HG03196 (cell line): ENCODE measurements at regions not wholly inside any gene's neighbourhood (a gene's known extent, or its start where the extent isn't known, plus 50 kb on each side); places are given as distances from the start of the nearest gene placed in this dataset.

Experiments
- ATAC-seq: cut with Tn5 transposase; IDR thresholded peaks from one replicate; pipeline ENCODE4 v1.9.1; 2021; ENCODE audit not compliant: unreplicated experiment

DNA sequence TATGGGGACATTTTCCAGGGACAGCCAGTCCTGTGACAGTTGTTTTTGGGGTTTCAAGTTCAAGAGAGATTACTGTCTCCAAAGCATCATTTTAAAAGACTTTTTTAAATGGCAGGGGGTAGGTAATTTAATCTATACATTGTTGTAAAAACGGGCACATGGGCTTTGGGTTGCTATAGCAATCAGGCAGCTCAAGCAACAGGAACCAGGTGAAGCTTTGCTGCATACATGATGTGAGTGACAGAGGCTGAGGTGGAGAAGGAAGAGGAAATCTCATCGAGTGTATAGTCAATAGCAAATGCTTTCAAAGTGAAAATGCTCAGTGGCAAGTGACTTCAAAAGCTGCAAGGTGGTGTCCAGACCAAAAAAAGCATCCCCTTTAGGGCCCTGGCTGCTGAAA, 277.4 kb upstream of the JAG1 start:
- ATAC-seq, result no peak

- no peak for ATAC-seq
Measured at GRCh38 chr20:10951904-10952303, 278.1 kb upstream of the JAG1 start.

DNA sequence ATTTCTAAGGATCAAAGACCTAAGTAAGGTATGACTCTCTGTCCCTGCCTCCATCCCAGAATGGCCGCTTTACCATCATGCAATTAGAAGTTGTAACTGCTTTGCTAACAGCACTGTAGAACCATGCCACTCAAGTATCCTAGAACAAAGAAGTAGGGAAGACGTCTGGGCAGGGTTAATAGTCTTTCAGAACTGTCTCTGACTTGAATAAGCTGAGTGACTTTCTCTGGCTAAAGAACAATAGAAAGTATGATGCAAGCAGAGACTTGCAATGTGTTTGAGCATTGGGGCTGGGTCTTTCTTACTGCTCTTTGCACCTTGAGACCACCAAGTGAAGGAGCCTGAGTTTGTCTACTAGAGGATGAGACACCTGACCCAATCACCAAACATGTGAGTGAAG, 279.6 kb upstream of the JAG1 start:
- ATAC-seq, result no peak

DNA sequence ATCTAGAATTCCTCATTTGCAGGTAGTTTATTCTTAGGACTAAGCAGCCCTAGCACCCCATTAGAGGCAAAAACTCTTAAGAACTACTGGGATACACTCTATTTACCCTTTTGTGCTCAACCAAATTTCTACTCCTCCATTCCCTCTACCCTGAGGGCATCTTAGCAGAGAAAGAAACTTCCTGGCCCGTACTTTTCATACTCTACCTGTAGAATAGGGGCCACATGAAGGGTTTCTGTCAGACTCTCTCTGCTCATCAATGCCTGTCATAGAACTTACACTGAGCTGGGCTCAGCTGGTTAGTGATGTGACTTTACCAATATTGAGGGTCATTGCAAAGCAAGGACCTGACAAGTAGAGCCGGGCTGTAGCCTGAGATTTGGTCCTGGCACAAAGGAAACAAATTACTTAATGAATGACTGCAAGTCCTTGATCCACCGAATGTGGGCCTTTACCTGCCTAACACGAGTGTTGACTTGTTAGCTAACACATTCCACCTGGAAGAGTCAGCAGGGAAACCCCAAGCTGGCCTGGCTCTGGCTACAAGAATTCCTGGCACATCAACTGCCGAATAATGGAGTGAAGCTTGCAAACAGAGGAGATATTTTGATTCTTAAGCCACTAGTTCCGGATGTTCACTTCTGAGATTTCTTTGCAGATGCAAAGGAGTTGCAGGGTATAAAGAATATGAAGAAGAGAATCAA, 280.5 kb upstream of the JAG1 start:
- ATAC-seq, result no peak

DNA sequence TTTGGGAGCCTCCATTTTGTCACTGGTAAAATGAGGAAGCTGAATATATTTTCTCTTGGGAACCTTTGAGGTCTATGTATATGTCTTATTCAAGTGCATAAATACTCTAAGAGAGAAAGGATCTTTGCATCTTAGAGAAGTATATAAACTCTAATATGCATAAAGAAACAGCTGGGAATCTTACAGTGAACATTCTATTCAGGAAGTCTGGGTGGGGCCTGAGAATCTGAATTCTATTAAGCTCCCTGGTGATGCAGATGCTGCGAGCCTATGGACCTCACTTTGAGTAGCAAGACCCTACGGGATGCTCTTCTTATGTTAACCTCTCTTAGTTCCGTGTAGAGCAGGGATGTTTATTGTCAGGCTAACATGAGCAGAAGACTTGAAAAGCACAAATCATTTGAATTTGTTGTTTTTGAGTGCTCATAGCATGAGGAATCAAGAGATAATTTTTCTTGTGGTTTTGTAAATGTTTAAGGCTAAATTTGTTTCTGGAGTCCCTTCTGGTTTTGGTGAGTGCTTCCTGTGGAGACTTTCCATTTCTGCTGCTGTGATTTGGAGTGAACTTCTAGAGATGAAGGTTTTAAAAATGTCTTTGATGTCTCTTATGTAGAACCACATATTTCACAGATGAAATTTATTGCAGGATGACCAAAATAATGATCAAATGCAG, 281.2 kb upstream of the JAG1 start:
- ATAC-seq, result no peak

- no peak for ATAC-seq
Measured at GRCh38 chr20:10958279-10958678, 284.5 kb upstream of the JAG1 start.

GRCh38 chr20:10960416-10960815, 286.6 kb upstream of the JAG1 start:
- no peak for ATAC-seq

- no peak for ATAC-seq
Measured at GRCh38 chr20:10961651-10962288, 288.0 kb upstream of the JAG1 start.

DNA sequence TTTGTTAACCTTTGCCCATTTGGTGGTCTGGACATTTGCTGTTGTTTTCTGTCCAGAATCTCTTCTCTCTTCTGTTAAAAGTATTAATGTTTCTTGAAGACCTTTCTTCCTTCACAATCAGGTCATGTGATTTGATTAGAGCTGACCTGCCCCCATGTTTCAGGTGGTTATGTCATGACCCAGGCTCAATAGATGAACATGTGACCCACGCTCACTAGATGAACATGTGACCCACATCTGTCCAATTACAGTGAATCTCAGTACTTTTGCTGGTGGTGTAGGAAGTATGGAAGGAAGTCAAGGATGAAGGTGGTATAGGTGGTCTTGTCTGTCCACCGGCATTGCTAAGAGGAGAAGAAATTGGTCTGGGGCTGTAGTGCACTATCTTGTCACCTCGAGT, 289.1 kb upstream of the JAG1 start:
- no peak for ATAC-seq

- ATAC-seq, result no peak
Measured at GRCh38 chr20:10963717-10964266, 290.0 kb upstream of the JAG1 start.

- no peak for ATAC-seq
Measured at GRCh38 chr20:10965936-10966470, 292.2 kb upstream of the JAG1 start.

DNA sequence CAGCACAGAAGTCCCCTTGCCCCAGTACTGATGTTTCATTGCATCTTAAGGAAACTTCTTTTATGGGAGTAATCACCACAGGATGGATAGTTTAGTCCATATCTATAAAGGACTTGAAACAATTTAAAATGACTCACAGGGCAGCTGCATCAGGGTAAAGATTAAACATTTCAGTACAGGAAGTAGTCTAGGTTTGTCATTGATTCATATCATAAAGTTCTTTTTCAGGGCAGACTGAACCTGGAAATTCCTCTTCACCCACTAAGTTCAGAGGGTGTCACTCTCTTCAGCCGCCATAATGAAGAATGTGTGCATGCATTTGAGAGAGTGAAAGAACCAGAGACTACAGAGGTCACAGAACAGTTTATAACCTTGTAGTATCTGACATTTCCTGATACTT, 296.3 kb upstream of the JAG1 start:
- no peak for ATAC-seq

DNA sequence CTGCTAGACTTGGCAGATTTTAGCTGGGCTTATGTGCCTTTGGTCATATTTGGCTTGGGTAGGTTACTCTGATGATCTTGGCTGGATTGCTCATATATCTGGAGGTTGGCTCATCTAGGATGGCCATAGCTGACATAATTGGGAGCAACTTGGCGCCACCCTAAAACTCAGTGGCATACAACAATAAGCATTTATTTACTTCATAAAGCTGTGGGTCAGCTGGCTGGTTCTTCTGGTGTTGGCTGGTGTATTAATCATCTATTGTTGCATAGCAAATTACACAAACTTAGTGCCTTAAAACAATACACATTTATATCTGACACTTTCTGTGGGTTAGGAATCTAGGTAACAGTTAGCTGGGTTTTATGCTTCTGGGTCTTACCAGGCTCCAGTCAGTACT, 297.3 kb upstream of the JAG1 start:
- no peak for ATAC-seq

DNA sequence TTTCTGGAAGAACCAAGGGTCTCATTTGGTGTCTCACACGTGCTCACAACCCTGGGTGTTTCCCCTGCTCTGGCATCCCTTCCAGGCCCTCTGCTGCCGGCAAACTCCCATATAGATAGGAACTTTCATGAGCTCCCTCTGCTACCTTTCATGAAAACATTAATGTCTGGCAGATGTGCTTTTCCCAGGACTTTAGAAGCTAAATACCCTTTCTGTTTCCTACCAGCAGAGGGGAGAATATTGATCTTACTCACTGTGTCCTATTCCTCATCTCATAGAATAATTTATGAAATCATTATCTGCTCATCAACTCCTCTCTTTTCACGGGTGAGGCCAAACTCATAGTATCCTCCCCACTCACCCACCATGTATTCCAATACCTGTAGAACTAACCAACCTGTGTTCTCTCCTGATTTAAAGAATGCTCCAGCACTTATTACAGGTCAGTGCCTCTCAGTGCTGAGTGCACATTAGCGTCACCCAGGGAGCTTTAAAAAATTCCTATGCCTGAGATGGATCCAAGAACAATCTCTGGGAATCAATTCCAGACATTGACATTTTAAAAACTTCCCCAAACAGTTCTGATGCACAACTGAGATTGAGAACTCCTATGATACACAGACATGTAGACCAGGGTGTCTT, 298.5 kb upstream of the JAG1 start:
- ATAC-seq, result no peak

DNA sequence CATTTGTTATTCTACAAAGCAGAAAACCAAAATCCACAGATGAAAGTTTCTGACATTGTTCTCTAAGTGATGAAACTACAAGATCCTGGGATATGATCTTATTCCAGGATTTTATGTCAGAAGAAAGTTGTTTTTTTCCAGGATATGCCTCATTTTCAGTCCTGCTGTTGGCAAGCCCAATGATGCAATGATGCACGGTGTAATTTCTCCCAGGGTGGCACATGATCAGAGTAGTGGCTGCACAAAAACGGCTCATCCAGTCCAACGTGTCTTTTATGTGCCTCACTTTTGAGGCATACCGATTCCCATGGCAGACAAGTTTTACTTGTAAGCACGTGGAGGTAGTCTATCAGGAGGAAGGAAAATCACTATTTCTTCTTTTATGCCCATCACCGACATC, 302.3 kb upstream of the JAG1 start:
- ATAC-seq, result no peak

GRCh38 chr20:10978019-10978702, 304.4 kb upstream of the JAG1 start:
- ATAC-seq, result no peak

DNA sequence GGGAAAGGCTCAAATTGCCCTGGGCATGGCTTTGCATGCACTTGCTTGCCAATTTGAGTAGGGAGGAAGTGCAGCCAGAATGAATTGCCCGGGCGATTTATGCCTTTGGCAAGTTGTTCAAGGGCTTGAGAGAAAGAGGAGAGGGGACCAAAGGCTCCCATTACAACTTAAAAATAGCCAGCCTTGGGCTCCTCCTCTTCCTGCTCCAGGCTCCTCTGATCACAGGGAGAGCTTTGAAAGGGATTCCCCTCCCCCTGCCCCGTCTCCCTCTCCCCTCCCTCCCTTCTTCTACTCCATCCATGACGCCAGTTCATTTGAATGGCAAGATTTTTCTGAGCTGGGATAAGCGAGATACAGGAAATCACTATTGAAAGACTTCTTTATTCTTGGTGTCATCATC, 304.9 kb upstream of the JAG1 start:
- ATAC-seq, result no peak

- ATAC-seq, result no peak
Measured at GRCh38 chr20:10982692-10983091, 308.9 kb upstream of the JAG1 start.

DNA sequence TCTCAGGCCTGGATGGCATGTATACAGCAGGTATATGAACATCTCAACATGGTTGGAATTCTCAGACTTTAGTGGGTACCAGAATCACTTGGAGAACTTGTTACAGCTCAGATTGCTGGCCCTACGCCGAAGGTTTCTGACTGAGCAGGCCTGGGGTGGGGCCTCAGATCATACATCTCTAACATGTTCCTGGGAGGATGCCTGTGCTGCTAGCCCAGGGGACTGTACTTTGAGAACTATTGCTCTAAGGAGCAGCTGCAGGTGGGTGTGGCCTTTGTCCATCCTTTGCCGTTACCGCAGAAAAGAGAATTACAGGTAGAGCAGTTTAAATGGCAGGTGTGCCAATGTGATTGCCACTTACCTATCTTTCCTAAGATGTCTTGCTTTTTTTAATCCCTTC, 310.5 kb upstream of the JAG1 start:
- ATAC-seq, result no peak

- ATAC-seq, result no peak
Measured at GRCh38 chr20:10984913-10985312, 311.1 kb upstream of the JAG1 start.

GRCh38 chr20:10985536-10985935, 311.7 kb upstream of the JAG1 start:
- ATAC-seq, result no peak
